ENCODE measurements at regions not wholly inside any gene's neighbourhood (a gene's known extent, or its start where the extent isn't known, plus 50 kb on each side); places are given as distances from the start of the nearest gene placed in this dataset.
"Not testable (repeated sequence)": the region's sequence is repeated elsewhere in the genome, so short reads cannot be mapped to it uniquely, and the experiment has no call there.

DNA sequence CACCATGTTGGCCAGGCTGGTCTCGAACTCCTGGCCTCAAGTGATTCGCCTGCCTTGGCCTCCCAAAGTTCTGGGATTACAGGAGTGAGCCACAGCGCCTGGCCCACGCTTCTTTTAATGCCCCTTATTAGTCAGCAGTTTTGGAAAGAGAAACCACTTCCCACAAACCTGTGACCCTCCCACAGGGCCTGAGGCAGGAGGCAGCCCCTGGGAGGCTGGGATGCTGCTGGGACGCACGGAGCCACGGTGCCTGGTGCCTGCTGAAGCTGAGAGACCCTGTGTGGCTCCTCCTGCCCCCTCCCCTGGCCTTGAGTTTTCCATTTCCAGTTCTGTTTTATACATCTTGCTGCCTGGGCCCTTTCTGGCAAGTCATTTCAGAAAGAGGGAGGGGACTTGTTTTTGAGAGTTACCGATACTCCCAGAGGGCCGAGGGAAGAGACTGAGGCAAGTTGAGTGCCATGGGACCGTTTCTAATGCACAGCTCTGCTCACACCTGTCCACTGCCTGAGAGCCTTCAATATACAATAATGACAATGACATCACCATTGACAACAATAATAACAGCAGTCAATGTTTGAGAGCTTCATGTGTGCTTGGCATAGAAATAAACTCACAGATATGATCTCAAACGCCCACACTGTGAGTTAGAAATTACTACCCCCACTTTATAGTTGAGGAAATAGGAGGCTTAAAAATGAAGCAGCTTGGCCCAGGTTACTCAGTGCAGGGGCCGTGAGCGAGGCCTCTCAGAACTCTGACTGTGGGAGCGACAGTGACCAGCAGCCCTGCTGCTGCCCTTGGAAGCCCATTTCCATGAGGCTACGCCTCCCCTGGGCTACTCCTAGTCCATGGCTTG, 78.1 kb upstream of the YWHAQ start:
- no peak for DNase-seq

GRCh38 chr2:9709539-9710285, 78.9 kb upstream of the YWHAQ start:
- DNase-seq: no peak

GRCh38 chr2:9710311-9710710, 79.5 kb upstream of the YWHAQ start:
- DNase-seq: no peak

DNA sequence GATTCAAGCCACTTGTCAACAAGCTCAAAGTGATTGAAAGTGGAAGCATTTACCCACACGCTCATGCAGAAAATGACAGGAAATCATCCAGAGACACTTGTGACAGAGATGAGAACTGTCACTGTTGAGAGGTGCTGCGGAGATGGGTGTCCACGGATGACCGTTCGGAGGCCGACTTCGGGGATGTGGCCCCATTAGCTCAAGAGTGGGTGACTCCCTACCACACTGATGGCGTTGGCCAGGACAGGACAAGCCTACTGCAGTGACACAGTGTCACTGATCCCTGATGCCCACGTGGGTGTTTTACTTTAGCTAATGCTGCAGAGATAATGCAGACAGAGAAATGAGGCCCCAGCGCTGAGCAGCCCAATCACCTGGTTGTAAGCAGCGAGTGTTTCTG, 81.5 kb upstream of the YWHAQ start:
- DNase-seq: no peak

- DNase-seq: no peak
These were observed 83.9 kb upstream of the YWHAQ start for GRCh38 chr2:9714630-9715214.

DNA sequence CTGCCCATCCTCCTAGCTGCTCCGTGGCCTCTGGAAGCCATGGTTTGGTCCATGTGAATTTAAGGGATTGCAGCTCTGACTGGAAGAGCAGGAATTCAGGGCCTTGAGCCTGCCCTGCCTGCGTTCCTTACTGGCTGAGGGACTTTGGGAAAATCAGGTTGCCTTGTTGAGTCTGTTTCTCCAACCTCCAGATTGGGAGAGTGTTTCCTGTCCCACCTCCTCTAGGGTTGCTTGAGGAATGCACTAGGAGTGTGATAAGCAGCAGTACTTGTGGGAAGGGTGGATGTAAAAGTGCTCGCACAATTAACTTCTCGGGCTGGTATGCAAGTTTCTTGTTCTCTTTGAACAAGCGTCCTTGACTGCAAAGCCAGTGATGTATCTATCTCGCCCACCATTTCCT, 84.4 kb upstream of the YWHAQ start:
- no peak for DNase-seq

- DNase-seq: no peak
These were observed 87.2 kb upstream of the YWHAQ start for GRCh38 chr2:9717886-9718451.

DNA sequence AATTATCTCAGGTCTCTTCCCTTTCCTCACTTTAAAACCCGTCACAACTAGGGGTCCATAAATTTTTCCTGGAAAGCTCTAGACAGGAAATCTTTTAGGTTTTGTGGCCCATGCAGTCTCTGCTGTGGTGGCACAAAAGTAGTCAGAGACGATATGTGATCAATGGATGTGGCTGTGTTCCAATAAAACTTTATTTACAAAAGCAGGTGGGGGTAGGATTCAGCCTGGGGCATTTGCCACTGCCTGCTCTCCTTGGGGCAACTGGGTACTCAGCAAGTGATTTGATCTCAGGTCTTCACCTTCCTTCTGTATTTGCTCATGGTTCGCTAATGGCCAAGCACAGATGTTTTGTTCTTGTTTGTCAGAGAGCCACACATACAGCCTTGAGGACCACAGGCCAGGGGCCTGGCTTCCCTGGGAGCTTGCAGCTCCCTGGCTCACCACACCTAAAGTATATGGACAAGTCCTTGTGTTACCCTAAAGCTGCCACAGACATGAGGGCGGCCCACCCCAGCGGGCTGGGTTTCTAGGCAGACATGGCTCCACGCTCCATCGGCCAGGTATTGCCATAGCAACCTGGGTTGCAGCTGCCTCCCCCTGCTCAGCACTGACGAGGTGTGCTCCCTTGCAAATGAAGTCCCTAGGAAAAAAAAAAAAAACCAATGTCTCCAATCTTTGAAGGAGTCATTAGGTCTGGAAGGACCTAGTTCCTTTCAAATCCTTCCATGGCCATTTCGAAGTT, 89.7 kb upstream of the YWHAQ start:
- peak; percentile 71 for DNase-seq

DNA sequence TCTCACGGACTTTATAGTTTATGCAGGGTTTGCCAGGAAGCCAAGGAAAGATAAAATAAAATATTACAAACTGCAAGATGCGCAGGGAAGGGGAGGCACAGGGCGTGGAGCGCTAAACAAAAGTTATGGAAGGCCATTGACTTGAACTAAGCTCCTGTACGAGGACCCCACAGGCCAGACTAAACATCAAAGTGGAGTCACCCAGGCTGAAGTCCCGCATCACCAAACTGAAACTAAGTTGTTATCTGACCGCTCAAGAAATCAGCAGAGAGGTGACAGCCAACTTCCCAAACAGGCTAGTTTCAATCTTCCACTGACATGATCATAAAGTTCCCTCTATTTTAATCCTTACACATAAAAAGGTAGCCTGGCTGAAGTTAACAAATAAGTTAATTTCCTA, 90.5 kb upstream of the YWHAQ start:
- no peak for DNase-seq

DNA sequence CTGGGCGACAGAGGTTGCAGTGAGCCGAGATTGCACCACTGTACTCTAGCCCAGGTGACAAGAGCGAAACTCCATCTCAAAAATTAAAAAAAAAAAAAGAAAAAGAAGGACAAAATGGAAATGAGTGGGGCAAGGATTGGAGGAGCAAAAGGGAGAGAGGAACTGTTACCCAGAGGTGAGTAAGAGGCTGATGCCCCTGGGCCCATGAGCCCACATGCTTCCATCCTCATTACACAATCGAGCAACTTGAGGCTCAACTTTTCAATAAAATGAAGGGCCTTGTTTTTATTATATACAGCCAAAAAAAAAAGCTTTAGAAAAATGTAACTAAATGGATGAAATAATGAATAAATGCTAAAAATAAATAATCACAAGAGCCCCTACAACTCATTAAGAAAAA, 91.7 kb upstream of the YWHAQ start:
- DNase-seq: no peak

- DNase-seq: no peak
These were observed 93.8 kb upstream of the YWHAQ start for GRCh38 chr2:9724565-9724964.

GRCh38 chr2:9725106-9725505, 94.3 kb upstream of the YWHAQ start:
- no peak for DNase-seq

DNA sequence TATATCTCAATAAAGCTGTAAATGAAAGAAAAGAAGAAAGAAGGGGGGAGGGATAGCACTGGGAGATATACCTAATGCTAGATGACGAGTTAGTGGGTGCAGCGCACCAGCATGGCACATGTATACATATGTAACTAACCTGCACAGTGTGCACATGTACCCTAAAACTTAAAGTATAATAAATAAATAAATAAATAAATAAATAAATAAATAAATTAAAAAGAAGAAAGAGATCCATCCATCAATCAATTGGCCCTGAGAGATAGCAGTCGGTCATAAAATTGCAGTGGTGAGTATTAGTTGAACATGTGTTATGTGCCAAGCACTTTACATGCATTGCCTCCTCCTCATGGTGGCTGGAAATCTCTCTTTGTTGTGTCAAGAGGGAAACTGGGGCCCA, 95.2 kb upstream of the YWHAQ start:
- DNase-seq: not testable (repeated sequence)

DNA sequence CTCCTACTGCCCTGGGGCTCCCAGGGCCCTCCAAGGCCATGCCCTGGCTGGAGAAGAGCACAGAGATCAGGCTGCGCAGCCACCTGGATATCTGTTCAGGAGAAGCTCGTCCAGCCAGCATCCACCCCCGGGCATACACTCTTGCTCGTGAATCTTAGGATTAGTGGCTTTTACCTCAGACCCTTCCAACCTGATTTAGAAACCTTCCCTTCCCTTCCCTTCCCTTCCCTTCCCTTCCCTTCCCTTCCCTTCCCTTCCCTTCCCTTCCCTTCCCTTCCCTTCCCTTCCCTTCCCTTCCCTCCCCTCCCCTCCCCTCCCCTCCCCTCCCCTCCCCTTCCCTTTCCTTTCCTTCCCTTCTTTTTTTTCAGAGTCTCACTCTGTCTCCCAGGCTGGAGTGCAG, 99.7 kb upstream of the YWHAQ start:
- not testable (repeated sequence) for DNase-seq

- DNase-seq: no peak
These were observed 102.0 kb upstream of the YWHAQ start for GRCh38 chr2:9732824-9733223.

DNA sequence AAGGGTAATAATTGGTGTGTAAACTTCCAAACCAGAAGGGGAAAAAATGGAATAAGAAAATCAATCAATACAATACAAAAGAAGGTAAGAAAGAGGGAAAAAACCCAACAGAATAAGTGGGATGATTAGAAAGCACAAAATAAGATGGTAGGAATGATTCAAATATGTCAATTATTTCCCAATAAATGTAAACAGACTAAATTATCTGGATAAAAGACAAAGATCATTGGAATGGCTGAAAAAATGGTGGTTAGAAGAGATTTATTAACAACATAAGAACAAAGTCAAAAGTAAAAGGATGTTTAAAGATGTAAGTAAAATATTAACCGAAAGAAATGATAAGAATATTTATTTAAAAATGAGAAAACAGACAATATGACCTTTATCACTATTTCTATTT, 103.5 kb upstream of the YWHAQ start:
- DNase-seq: no peak

DNA sequence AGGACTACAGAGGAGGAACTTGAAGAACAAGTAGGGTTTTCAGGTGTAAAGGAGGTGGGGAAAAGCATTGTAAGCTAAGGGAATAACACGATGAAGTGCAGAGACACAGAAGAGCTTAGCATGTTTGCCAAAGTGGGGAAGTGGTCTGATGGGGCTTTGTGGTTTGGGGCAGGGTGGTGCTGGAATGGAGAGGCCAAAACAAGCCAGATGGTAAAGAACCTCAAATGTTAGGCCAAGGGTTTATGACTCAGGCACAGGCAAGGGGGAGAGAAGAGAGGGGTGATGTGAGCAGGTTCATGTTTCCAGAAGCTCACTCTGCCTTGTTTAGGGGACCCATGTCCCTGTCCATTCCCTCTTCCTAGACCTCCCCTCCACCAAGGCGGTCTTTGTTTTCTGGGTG, 104.5 kb upstream of the YWHAQ start:
- DNase-seq: no peak

GRCh38 chr2:9736021-9736420, 105.2 kb upstream of the YWHAQ start:
- DNase-seq: no peak

GRCh38 chr2:9737053-9737875, 106.0 kb upstream of the TAF1B start:
- DNase-seq: no peak

DNA sequence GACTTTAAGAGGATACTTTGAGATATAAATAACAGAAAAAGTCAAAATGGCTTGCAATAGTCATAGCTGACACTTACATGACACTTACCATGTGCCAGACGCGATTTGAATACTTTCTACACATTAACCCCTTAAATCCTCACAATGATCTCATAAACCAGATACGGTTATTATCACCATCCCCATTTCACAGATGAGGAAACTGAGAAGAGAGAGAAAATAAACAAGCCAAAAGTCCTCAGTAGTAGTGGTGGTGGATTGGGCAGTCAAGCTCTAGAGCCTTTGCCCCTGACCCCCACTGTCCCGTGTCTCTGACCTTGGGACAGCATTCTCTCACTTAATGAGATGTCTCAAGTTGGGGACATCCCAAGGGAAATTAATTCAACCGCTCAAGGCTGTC, 105.2 kb upstream of the TAF1B start:
- DNase-seq: no peak
